GM12878 (cell line): ENCODE measurements at regions not wholly inside any gene's neighbourhood (a gene's known extent, or its start where the extent isn't known, plus 50 kb on each side); places are given as distances from the start of the nearest gene placed in this dataset.
A peak's percentile ranks its signal among the peaks of the same experiment; 100 is the strongest.

Source experiments
- ATAC-seq: fragments of 200-7000 bp; cut with Tn5 transposase; 3 replicates; pipeline ENCODE4 v1.9.1; 2020; ENCODE audit warnings: mild to moderate bottlenecking, moderate library complexity
- BruUV-seq: library from RNA; stranded (reverse); fragments of 400-500 nt; replicated peaks from 2 replicates; lab custom pipeline; 2021; lab: Mats Ljungman, UMichigan
- CTCF ChIA-PET: fragments of 300-600 bp; sonication (Branson Sonifier 250); formaldehyde crosslinking; extraction: SDS; loops from one replicate; lab custom pipeline; 2021; ENCODE audit warnings: inconsistent platforms; lab: Yijun Ruan, JAX
- POLR2A ChIA-PET: fragments of 350-600 bp; formaldehyde crosslinking; extraction: SDS; loops from one replicate; lab custom pipeline; 2021; ENCODE audit warnings: inconsistent platforms; lab: Charles Lee
- RAD21 ChIA-PET: fragments of 300-600 bp; sonication (Branson Sonifier 250); formaldehyde crosslinking; loops from one replicate; lab custom pipeline; 2023; ENCODE audit warnings: antibody characterized with exemption; ENCODE audit not compliant: unreplicated experiment; lab: Charles Lee
- SMC1A ChIA-PET: fragments of 300-600 bp; sonication (Branson Sonifier 250); formaldehyde crosslinking; loops from one replicate; lab custom pipeline; 2023; ENCODE audit not compliant: unreplicated experiment, uncharacterized antibody; lab: Charles Lee
- DNase-seq: peaks from one replicate; pipeline ENCODE4 v3.0.0-alpha.2; 2011; ENCODE audit warnings: low read depth, low spot score
- FAIRE-seq: peaks from 3 replicates; lab custom pipeline; 2011; peaks lifted over from hg19 to GRCh38; lab: Jason Lieb, UNC
- H2AFZ ChIP-seq: 2 replicates; pipeline ENCODE4 v1.6.0; 2011; ENCODE audit warnings: low read depth, low read length, control low read depth; ENCODE audit not compliant: control insufficient read depth
- H3K27ac ChIP-seq: 2 replicates; pipeline ENCODE4 v1.5.1; 2011; ENCODE audit warnings: control low read depth; ENCODE audit not compliant: control insufficient read depth, insufficient read depth
- H3K27me3 ChIP-seq, 2 experiments: replicated peaks in 1 of 2; 2 replicates each; pipeline versions ENCODE4 v1.6.0 to v1.6.1; 2011; ENCODE audit warnings: low read length in 1 of 2; ENCODE audit not compliant: control insufficient read depth in 2 of 2, insufficient read depth in 2 of 2
- H3K36me3 ChIP-seq, 2 experiments: 2 replicates each; pipeline ENCODE4 v1.5.1; 2011; ENCODE audit warnings: low read length in 1 of 2; ENCODE audit not compliant: control insufficient read depth in 2 of 2, insufficient read depth in 2 of 2
- H3K4me1 ChIP-seq: 2 replicates; pipeline ENCODE4 v1.6.1; 2011; ENCODE audit warnings: mild to moderate bottlenecking, low read length, moderate library complexity, mixed read lengths; ENCODE audit not compliant: control insufficient read depth, insufficient read depth
- H3K4me2 ChIP-seq: 2 replicates; pipeline ENCODE4 v1.6.0; 2011; ENCODE audit warnings: control low read depth; ENCODE audit not compliant: control insufficient read depth, insufficient read depth
- H3K4me3 ChIP-seq: fragments of 200-600 bp; sonication (generic); 2 replicates; pipeline ENCODE4 v1.5.1; 2016
- H3K79me2 ChIP-seq: 2 replicates; pipeline ENCODE4 v1.6.0; 2011; ENCODE audit warnings: low read length; ENCODE audit not compliant: control insufficient read depth, insufficient read depth
- H3K9ac ChIP-seq: 2 replicates; pipeline ENCODE4 v1.8.0; 2011; ENCODE audit warnings: low read length, control low read depth, mixed read lengths; ENCODE audit not compliant: control insufficient read depth, insufficient read depth
- H3K9me3 ChIP-seq: replicated peaks from 3 replicates; pipeline ENCODE4 v1.5.1; 2011; ENCODE audit warnings: mild to moderate bottlenecking, low read length; ENCODE audit not compliant: control insufficient read depth, insufficient read depth
- H4K20me1 ChIP-seq: 2 replicates; pipeline ENCODE4 v1.6.0; 2011; ENCODE audit not compliant: control insufficient read depth, insufficient read depth
- BMI1 ChIP-seq: fragments of 450-650 bp; IDR thresholded peaks from 2 replicates; pipeline ENCODE4 v1.6.1; 2016; ENCODE audit warnings: mild to moderate bottlenecking, moderate library complexity, borderline replicate concordance
- BRCA1 ChIP-seq: IDR thresholded peaks from 2 replicates; pipeline ENCODE4 v1.6.1; 2011; ENCODE audit warnings: low read depth, low read length, improper control_type of control experiment
- MYB ChIP-seq: fragments of 150-350 bp; IDR thresholded peaks from 2 replicates; pipeline ENCODE4 v1.6.1; 2014; ENCODE audit warnings: mild to moderate bottlenecking, low read depth, low read length, borderline replicate concordance
- NR2C1 ChIP-seq: fragments of 450-650 bp; IDR thresholded peaks from 2 replicates; pipeline ENCODE4 v1.6.1; 2017; ENCODE audit warnings: antibody characterized with exemption, mild to moderate bottlenecking, moderate library complexity
- POLR2A ChIP-seq: IDR thresholded peaks from 2 replicates; pipeline ENCODE4 v1.6.1; 2011; ENCODE audit warnings: low read depth, mild to moderate bottlenecking, low read length
- ZNF384 ChIP-seq: IDR thresholded peaks from 2 replicates; pipeline ENCODE4 v1.6.1; 2012; ENCODE audit warnings: low read depth, mild to moderate bottlenecking, low read length, improper control_type of control experiment, borderline replicate concordance
- WGBS: methylation state at CpG from one replicate; pipeline ENCODE4 v1.1.6; 2016; ENCODE audit warnings: low lambda C conversion rate; ENCODE audit not compliant: insufficient replicate concordance, insufficient coverage; ENCODE audit errors: missing lambda C conversion rate; 5-methylcytosine and 5-hydroxymethylcytosine counted together
- in situ Hi-C: fragments of 300-500 bp; cut with MboI; formaldehyde crosslinking; loops from 9 replicates; pipeline ENCODE4 v1.14.3; 2018; ENCODE audit warnings: mixed read lengths
- intact Hi-C: fragments of 100-400 bp; cut with micrococcal nuclease; formaldehyde crosslinking; loops from one replicate; pipeline ENCODE4 v1.14.2; 2022; ENCODE audit not compliant: unreplicated experiment
- TF ChIP-seq, protein P1 (sequence below): IDR thresholded peaks from 2 replicates; pipeline ENCODE4 v1.6.1; 2012; ENCODE audit warnings: low read depth, low read length, improper control_type of control experiment
- TF ChIP-seq, protein P2 (sequence below): fragments of 450-650 bp; formaldehyde crosslinking; IDR thresholded peaks from 2 replicates; pipeline ENCODE4 v1.4.0; 2022; ENCODE audit warnings: mild to moderate bottlenecking, moderate library complexity

DNA sequence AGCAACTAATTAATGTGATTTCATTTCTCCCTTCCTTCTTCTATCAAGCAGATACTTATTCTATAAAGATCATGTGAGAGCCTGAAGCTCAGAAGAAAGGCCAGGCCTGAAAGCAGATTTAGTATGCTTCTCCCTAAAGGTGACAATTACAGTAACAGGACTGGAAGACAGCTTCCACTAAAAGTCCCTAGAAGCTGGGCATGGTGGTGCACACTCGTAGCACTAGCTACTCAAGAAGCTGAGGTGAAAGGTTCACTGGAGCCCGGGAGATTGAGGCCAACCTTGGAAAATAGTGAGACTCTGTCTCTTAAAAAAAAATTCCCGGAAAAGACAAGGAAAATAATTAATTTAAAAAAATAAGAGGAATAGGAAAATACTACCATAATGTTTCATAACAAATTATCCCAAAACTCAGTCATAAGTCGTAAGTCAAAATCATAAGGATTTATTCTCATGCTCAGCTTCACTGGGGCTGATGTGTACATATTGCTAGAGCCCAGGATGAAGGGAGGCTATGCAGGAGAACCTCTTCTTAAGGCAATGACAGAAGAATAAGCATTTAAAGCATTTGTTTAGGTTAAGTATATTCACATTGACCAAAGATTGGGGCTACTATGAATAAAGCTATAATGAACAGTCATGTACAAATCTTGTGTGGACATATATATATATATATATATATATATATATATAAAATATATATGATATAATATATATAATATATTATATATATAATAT lies 210.8 kb upstream of the SMARCA2 start:
- Histone ChIP-seq H3K27me3 (no peaks in the 10 kb centered on the region), H2AFZ (no peak overlapping the region), H3K36me3 (no peaks in the 10 kb centered on the region), H3K9me3 (no peaks in the 10 kb centered on the region), H3K4me2 (no peak overlapping the region), H3K79me2 (no peaks in the 10 kb centered on the region), H3K27ac (no peak overlapping the region), H4K20me1 (no peaks in the 10 kb centered on the region), H3K4me3 (no peak overlapping the region)
- in situ Hi-C loops, result no loop called here
- POLR2A ChIA-PET, result no interaction called here
- FAIRE-seq, result peak; percentile 47
- BruUV-seq, result no TSS peak
- RAD21 ChIA-PET, result interaction anchor here (1.0 kb wide), 1 partner anchor 34 kb away, joined by 3 read pairs; no protein-coding TSS in a partner anchor
- SMC1A ChIA-PET, result interaction anchor here (0.5 to 1.2 kb wide), 4 partner anchors 12 to 794 kb away, joined by 3 to 4 read pairs (median 3); no protein-coding TSS in a partner anchor
- ATAC-seq, result no peak
- DNase-seq, result no peak
- WGBS, result 86% methylated on average over 4 of the region's 4 CpGs
- no peak for TF ChIP-seq POLR2A
- no peak for TF ChIP-seq ZNF384
- TF ChIP-seq, all 136 proteins: peak for 0
- CTCF ChIA-PET, result interaction anchor here (0.7 to 1.0 kb wide), 2 partner anchors 10 to 35 kb away, joined by 3 to 5 read pairs; no protein-coding TSS in a partner anchor
- intact Hi-C loops, result no loop called here
- no peaks in the 10 kb centered on the region for H3K4me1 ChIP-seq
- H3K9ac ChIP-seq, result no peak overlapping the region

DNA sequence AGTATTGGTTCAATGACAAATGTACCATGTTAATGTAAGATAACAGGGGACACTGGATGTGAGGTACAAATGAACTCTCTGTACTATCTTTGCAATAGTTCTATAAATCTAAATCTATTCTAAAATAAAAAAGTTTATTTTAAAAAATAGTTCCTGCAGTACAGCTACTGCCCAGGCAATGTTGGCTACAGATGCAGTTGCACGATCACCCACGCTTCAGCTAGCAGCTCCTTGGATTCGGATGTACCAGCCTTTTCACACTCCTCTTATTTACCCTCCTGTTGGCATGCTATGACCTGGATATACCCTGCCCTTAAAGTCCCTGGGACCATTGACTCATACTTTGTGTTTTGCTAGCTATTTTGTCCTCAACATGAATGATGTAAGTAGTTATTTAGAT lies 185.4 kb upstream of the SMARCA2 start:
- ChIA-PET SMC1A (interaction anchor here (1.2 to 3.2 kb wide), 5 partner anchors 8 to 102 kb away, joined by 3 to 13 read pairs (median 4); no protein-coding TSS in a partner anchor), RAD21 (interaction anchor here (1.1 to 1.2 kb wide), 2 partner anchors 87 to 96 kb away, joined by 3 read pairs; no protein-coding TSS in a partner anchor), POLR2A (no interaction called here), CTCF (interaction anchor here (0.6 to 2.3 kb wide), 6 partner anchors 8 to 220 kb away, joined by 3 to 16 read pairs (median 3); no protein-coding TSS in a partner anchor)
- FAIRE-seq, result no peak
- in situ Hi-C loops (no loop called here), intact Hi-C loops (loop anchor here (10.0 kb wide), 1 partner anchor 365 kb away; no protein-coding TSS in a partner anchor)
- Histone ChIP-seq H3K27ac (no peak overlapping the region), H2AFZ (no peak overlapping the region), H3K27me3 (no peaks in the 10 kb centered on the region), H4K20me1 (no peaks in the 10 kb centered on the region), H3K4me2 (no peak overlapping the region), H3K4me3 (no peak overlapping the region), H3K79me2 (no peaks in the 10 kb centered on the region), H3K36me3 (no peaks in the 10 kb centered on the region), H3K9ac (no peak overlapping the region), H3K4me1 (no peaks in the 10 kb centered on the region), H3K9me3 (no peaks in the 10 kb centered on the region)
- 100% methylated on average over 3 of the region's 3 CpGs for WGBS
- no peak for DNase-seq
- no TSS peak for BruUV-seq
- TF ChIP-seq MYB (no peak), BRCA1 (no peak), BMI1 (no peak), NR2C1 (no peak)
- TF ChIP-seq, protein P1, sequence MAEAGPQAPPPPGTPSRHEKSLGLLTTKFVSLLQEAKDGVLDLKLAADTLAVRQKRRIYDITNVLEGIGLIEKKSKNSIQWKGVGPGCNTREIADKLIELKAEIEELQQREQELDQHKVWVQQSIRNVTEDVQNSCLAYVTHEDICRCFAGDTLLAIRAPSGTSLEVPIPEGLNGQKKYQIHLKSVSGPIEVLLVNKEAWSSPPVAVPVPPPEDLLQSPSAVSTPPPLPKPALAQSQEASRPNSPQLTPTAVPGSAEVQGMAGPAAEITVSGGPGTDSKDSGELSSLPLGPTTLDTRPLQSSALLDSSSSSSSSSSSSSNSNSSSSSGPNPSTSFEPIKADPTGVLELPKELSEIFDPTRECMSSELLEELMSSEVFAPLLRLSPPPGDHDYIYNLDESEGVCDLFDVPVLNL, result no peak
- TF ChIP-seq, protein P2, sequence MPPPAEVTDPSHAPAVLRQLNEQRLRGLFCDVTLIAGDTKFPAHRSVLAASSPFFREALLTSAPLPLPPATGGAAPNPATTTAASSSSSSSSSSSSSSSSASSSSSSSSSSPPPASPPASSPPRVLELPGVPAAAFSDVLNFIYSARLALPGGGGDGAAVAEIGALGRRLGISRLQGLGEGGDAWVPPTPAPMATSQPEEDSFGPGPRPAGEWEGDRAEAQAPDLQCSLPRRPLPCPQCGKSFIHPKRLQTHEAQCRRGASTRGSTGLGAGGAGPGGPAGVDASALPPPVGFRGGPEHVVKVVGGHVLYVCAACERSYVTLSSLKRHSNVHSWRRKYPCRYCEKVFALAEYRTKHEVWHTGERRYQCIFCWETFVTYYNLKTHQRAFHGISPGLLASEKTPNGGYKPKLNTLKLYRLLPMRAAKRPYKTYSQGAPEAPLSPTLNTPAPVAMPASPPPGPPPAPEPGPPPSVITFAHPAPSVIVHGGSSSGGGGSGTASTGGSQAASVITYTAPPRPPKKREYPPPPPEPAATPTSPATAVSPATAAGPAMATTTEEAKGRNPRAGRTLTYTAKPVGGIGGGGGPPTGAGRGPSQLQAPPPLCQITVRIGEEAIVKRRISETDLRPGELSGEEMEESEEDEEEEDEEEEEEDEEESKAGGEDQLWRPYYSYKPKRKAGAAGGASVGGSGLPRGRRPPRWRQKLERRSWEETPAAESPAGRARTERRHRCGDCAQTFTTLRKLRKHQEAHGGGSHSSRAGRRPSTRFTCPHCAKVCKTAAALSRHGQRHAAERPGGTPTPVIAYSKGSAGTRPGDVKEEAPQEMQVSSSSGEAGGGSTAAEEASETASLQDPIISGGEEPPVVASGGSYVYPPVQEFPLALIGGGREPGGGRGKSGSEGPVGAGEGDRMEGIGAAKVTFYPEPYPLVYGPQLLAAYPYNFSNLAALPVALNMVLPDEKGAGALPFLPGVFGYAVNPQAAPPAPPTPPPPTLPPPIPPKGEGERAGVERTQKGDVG, result no peak
- no peak for ATAC-seq
